ENCODE measurements at regions not wholly inside any gene's neighbourhood (a gene's known extent, or its start where the extent isn't known, plus 50 kb on each side); places are given as distances from the start of the nearest gene placed in this dataset.
A peak's percentile ranks its signal among the peaks of the same experiment; 100 is the strongest.
"Not testable (repeated sequence)": the region's sequence is repeated elsewhere in the genome, so short reads cannot be mapped to it uniquely, and the experiment has no call there.

DNA sequence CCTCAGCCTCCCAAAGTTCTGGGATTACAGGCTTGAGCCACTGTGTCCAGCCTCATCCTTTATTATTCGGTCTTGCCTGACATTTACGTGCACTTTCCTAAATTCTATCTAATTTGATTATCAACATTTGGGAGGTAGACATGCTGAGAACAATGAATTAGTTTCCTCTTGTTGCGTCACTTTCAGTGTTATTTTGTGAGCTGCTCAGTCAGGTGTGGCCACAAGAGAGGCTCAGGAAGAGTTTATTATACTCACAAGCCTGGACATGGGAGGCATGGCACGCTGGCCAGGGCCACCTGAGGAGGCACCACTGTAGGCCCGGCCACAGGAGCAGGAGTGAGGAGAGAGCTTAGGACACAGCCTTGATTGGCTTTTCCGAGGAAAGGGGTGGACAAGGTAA, 59.7 kb upstream of the RBFOX2 start:
- DNase-seq (ENCODE audit: low spot score) = no peak

DNA sequence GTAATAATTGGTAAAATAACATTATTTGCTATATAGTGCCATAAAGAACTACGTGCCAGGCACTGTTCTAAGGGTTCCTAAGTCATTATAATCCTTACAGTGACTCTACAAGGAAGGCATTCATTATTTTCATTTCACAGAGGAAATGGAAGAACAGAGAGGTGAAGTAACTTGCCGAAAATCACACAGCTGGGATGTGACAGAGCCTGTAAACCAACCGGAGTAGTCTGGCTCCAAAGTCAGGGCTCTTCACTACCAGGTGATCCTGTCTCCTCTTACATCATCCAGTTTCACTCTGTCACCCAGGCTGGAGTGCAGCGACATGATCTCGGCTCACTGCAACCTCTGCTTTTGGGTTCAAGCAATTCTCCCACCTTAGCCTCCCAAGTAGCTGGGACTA, 59.2 kb upstream of the RBFOX2 start:
- DNase-seq (ENCODE audit: low spot score) = no peak

DNA sequence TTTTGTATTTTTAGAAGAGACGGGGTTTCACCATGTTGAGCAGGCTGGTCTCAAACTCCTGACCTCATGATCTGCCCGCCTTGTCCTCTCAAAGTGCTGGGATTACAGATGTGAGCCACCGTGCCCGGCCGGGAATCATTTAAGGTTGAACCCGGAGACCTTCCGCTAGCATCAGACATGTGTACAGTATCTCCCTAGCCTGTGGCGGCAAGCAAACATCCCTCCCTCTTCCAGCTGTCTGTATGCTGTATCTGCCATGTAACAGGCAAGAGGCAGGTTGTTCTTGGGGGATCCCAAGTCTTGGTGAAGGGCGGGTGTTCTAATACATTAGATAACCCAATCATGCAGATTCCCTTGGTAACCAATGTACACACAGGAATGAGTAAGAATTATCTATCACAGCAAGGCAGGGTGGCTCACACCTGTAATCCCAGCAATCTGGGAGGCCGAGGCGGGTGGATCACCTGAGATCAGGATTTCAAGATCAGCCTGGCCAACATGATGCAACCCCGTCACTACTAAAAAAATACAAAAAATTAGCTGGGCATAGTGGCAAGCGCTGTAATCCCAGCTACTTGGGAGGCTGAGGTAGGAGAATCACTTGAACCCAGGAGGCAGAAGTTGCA, 58.1 kb upstream of the RBFOX2 start:
- no peak for DNase-seq (ENCODE audit: low spot score)

DNA sequence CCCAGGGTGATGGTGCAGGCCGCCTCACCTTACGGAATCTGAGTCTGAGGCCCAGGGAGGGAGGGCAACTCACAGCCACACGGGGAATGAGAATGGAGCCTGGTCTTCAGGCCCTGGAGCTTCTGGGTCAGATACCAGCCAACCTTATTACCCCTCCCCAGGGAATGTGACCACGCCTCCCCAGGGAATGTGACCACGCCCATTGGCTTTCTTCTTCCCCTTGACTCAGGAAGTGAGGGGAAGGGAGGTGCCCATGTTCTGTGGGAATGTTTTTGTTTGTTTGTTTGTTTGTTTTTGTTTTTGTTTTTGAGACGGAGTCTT, 57.5 kb upstream of the RBFOX2 start:
- DNase-seq (ENCODE audit: low spot score) = no peak

DNA sequence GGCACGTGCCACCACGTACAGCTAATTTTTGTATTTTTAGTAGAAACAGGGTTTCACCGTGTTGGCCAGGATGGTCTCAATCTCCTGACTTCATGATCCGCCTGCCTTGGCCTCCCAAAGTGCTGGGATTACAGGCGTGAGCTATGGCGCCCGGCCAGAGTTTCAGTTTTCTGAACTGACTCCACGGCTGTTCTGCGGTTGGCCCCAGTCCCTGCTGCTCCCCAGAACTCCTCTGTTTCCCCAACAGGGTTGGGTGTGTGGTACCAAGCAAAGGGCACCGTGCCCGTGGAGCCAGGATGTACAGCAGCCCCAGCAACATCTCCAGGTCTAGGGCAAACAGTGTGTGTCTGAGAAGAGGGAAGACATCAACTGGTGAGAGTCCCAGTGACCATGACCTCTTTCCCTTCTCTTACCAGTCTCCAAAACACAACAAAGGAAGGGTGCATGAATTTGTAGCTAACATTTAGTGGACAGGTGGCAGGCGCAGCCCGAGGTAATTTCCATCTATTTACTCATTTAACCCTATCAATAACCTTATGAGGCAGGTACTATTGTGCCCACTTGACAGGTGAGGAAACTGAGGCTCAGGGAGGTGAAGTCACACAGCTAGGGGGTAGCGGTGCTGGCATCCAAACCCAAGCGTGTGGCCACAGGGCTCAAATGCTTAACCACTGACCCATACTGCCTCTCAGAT, 57.0 kb upstream of the RBFOX2 start:
- DNase-seq (ENCODE audit: low spot score) = no peak

DNA sequence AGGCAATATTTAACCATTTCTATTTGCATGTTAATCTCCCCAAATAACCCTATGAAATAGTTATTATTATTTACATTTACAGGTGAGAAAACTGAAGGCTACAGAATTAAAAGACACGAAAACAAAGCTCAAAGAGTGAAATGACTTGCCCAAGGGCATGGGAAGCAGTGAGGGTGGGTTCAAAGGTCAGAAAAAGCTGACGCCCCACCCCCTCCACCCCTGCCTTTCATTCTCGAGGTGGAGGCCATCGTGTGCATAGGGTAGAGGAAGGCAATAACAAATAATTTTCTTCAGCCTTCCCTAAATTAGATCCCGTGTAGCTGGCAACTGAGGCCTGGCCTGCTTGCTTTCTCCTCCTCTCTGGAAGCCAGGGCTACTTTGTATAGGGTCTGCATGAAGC, 56.1 kb upstream of the RBFOX2 start:
- DNase-seq (ENCODE audit: low spot score) = no peak

DNA sequence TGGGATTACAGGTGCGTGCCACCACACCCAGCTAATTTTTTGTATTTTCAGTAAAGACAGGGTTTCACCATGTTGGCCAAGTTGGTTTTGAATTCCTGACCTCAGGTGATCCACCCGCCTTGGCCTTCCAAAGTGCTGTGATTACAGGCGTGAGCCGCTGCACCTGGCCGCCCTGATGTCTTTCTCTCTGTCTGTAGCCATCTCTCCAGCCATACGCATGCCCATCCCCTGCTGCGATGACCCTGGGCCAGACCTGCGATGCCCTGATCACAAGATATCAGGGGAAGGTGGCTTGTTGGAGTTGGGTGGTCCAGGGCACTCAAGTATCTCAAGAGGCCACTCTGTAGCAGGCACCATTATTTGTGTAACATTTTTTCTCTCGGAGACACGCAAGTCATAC, 54.4 kb upstream of the RBFOX2 start:
- no peak for DNase-seq (ENCODE audit: low spot score)

DNA sequence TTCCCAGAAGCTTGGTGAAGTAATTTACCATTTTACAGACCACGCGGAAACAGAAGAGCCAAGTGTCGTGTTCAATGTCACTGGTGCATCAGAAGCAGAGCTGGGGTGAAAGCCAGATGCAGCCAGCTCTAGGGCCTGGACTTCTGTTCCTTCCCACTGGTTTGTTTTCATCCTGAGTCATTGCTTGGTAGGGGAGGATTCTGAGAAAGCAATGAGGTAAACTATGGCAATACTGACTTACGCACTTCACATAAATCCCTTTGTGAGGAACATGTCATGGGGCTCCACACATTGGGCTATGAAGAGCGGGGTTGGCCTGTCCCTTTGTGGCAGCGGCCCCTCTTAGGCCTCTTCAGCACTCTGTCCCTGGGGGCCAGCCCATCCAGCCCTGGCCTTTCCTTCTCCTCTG, 52.4 kb upstream of the RBFOX2 start:
- DNase-seq (ENCODE audit: low spot score) = peak; percentile 43

DNA sequence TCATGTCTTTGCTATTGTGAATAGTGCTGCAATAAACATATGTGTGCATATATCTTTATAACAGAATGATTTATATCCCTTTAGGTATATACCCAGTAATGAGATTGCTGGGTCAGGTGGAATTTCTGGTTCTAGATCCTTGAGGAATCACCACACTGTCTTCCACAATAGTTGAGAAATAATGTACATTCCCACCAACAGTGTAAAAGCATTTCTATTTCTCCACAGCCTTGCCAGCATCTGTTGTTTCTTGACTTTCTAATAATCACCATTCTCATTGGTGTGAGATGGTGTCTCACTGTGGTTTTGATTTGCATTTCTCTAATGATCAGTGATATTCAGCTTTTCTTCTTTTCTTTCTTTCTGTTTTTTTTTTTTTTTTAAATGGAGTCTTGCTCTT, 51.7 kb upstream of the RBFOX2 start:
- not testable (repeated sequence) for DNase-seq (ENCODE audit: low spot score)

DNA sequence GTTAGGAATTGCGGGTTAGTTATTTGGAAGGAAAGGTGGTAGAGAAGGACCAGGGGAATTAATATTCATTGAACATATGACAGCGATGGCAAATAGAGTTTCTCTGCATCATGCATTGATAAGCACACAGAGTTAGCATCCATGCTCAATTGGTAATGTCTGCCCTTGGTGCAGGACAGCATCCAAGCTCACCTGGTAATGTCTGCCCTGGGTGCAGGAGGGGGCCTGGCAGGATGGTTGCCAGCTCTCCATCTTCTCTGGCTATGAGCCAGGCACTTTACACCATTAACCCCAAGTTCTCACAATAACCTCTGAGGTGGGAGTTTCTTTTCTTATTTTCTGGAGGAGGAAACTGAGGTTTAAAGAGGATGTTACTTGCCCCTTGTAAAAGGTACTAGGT, 50.4 kb upstream of the RBFOX2 start:
- no peak for DNase-seq (ENCODE audit: low spot score)
